GM23338 (cell line): ENCODE measurements at regions not wholly inside any gene's neighbourhood (a gene's known extent, or its start where the extent isn't known, plus 50 kb on each side); places are given as distances from the start of the nearest gene placed in this dataset.

Experiments used
- ATAC-seq: fragments of 200-7000 bp; cut with Tn5 transposase; 3 replicates; pipeline ENCODE4 v1.9.1; 2020
- DNase-seq: peaks from one replicate; pipeline ENCODE4 v3.0.0-alpha.2; 2015; ENCODE audit warnings: low spot score
- H2AFZ ChIP-seq: fragments of 200-600 bp; sonication (generic); 2 replicates; pipeline ENCODE4 v1.8.0; 2016; ENCODE audit warnings: antibody characterized with exemption, mild to moderate bottlenecking, moderate library complexity
- H3F3A ChIP-seq: fragments of 200-600 bp; sonication (generic); replicated peaks from 2 replicates; pipeline ENCODE4 v1.8.0; 2017; ENCODE audit warnings: antibody characterized with exemption, mixed run types, low read depth
- H3K27ac ChIP-seq: fragments of 200-600 bp; sonication (generic); 2 replicates; pipeline ENCODE4 v1.6.1; 2016; ENCODE audit warnings: low read depth
- H3K27me3 ChIP-seq: fragments of 200-600 bp; sonication (generic); 2 replicates; pipeline ENCODE4 v1.8.0; 2016; ENCODE audit warnings: mild to moderate bottlenecking, mixed run types, moderate library complexity; ENCODE audit not compliant: insufficient read depth
- H3K36me3 ChIP-seq: fragments of 200-600 bp; sonication (generic); 2 replicates; pipeline ENCODE4 v1.8.0; 2016; ENCODE audit warnings: mild to moderate bottlenecking; ENCODE audit not compliant: insufficient read depth
- H3K4me1 ChIP-seq: fragments of 200-600 bp; sonication (generic); 2 replicates; pipeline ENCODE4 v1.8.0; 2016; ENCODE audit warnings: mild to moderate bottlenecking, moderate library complexity; ENCODE audit not compliant: insufficient read depth
- H3K4me2 ChIP-seq: fragments of 200-600 bp; sonication (generic); 2 replicates; pipeline ENCODE4 v1.7.1; 2017; ENCODE audit warnings: mixed run types
- H3K4me3 ChIP-seq: fragments of 200-600 bp; sonication (generic); 2 replicates; pipeline ENCODE4 v1.6.1; 2016; ENCODE audit warnings: mixed run types
- H3K79me2 ChIP-seq: fragments of 200-600 bp; sonication (generic); replicated peaks from 2 replicates; pipeline ENCODE4 v1.8.0; 2017; ENCODE audit warnings: mild to moderate bottlenecking; ENCODE audit not compliant: insufficient read depth
- H3K9me2 ChIP-seq: fragments of 200-600 bp; sonication (generic); 2 replicates; pipeline ENCODE4 v1.8.0; 2017; ENCODE audit not compliant: insufficient read depth
- H4K20me1 ChIP-seq: fragments of 200-600 bp; sonication (generic); replicated peaks from 2 replicates; pipeline ENCODE4 v1.8.0; 2017; ENCODE audit warnings: mild to moderate bottlenecking; ENCODE audit not compliant: insufficient read depth
- H3K27ac Mint-ChIP-seq: 2 replicates; pipeline ENCODE4 v1.8.0; 2020; ENCODE audit warnings: inconsistent platforms, mild to moderate bottlenecking, moderate library complexity, mixed read lengths
- H3K27me3 Mint-ChIP-seq: 3 replicates; pipeline ENCODE4 v1.8.0; 2022; ENCODE audit warnings: low read depth, mild to moderate bottlenecking, moderate library complexity, mixed read lengths, inconsistent platforms; ENCODE audit not compliant: insufficient read depth, poor library complexity
- H3K36me3 Mint-ChIP-seq: 3 replicates; pipeline ENCODE4 v1.8.0; 2021; ENCODE audit warnings: low read depth, mild to moderate bottlenecking, inconsistent platforms, moderate library complexity, mixed read lengths
- H3K4me1 Mint-ChIP-seq: 3 replicates; pipeline ENCODE4 v1.8.0; 2020; ENCODE audit warnings: mild to moderate bottlenecking, inconsistent platforms, mixed read lengths
- H3K4me3 Mint-ChIP-seq: 3 replicates; pipeline ENCODE4 v1.8.0; 2021; ENCODE audit warnings: moderate library complexity, mild to moderate bottlenecking, inconsistent platforms, mixed read lengths
- H3K9me3 Mint-ChIP-seq: 3 replicates; pipeline ENCODE4 v1.8.0; 2020; ENCODE audit warnings: moderate library complexity, mild to moderate bottlenecking, inconsistent platforms, mixed read lengths
- CREB1 ChIP-seq: fragments of 250-450 bp; sonication (Bioruptor Pico); IDR thresholded peaks from 2 replicates; pipeline ENCODE4 v1.5.0; 2020; ENCODE audit warnings: low read depth, mild to moderate bottlenecking, moderate library complexity
- CTCF ChIP-seq, 2 experiments: fragments of 200-600 bp in 1 of 2; sonication (generic) in 1 of 2; conservative IDR thresholded peaks; 2 replicates each; pipeline versions ENCODE4 v1.5.1 to v1.6.1; 2016 to 2017; ENCODE audit warnings: antibody characterized with exemption in 2 of 2, low read depth in 2 of 2, mild to moderate bottlenecking in 2 of 2, moderate library complexity in 1 of 2
- ETS1 ChIP-seq: IDR thresholded peaks from 2 replicates; pipeline ENCODE4 v1.6.1; 2016; ENCODE audit warnings: antibody characterized with exemption
- EZH2 ChIP-seq: fragments of 200-600 bp; sonication (generic); IDR thresholded peaks from one replicate; pipeline ENCODE4 v1.8.0; 2017; ENCODE audit warnings: antibody characterized with exemption, mild to moderate bottlenecking, low read depth; ENCODE audit not compliant: unreplicated experiment
- EZH2phosphoT487 ChIP-seq: fragments of 200-600 bp; sonication (generic); IDR thresholded peaks from one replicate; pipeline ENCODE4 v1.8.1; 2018; ENCODE audit warnings: antibody characterized with exemption; ENCODE audit not compliant: unreplicated experiment
- JUNB ChIP-seq: IDR thresholded peaks from one replicate; pipeline ENCODE4 v1.6.1; 2016; ENCODE audit warnings: antibody characterized with exemption; ENCODE audit not compliant: unreplicated experiment
- NANOG ChIP-seq: IDR thresholded peaks from 2 replicates; pipeline ENCODE4 v1.6.1; 2016; ENCODE audit warnings: antibody characterized with exemption, borderline replicate concordance
- POLR2AphosphoS5 ChIP-seq: IDR thresholded peaks from 2 replicates; pipeline ENCODE4 v1.6.1; 2016; ENCODE audit warnings: antibody characterized with exemption, low read depth
- REST ChIP-seq: IDR thresholded peaks from one replicate; pipeline ENCODE4 v1.6.1; 2018; ENCODE audit warnings: antibody characterized with exemption; ENCODE audit not compliant: unreplicated experiment
- STAT1 ChIP-seq: IDR thresholded peaks from one replicate; pipeline ENCODE4 v1.6.1; 2016; ENCODE audit warnings: antibody characterized with exemption; ENCODE audit not compliant: unreplicated experiment
- ZNF114 ChIP-seq: fragments of 250-450 bp; sonication (Bioruptor Pico); IDR thresholded peaks from 2 replicates; pipeline ENCODE4 v1.5.0; 2020; ENCODE audit warnings: mild to moderate bottlenecking, moderate library complexity
- ZNF331 ChIP-seq: fragments of 250-450 bp; sonication (Bioruptor Pico); IDR thresholded peaks from 2 replicates; pipeline ENCODE4 v1.5.0; 2020; ENCODE audit warnings: low read depth, mild to moderate bottlenecking, moderate library complexity
- ZNF462 ChIP-seq: fragments of 250-450 bp; sonication (Bioruptor Pico); IDR thresholded peaks from 2 replicates; pipeline ENCODE4 v1.5.0; 2020; ENCODE audit warnings: mild to moderate bottlenecking, moderate library complexity

- DNase-seq (no peak), ATAC-seq (no peak)
- peaks cover 2% of the 10 kb centered on the region for H3K27me3 Mint-ChIP-seq
- Histone ChIP-seq H4K20me1 (no peaks in the 10 kb centered on the region), H3K27me3 (no peaks in the 10 kb centered on the region), H3K4me3 (no peak overlapping the region), H3F3A (no peaks in the 10 kb centered on the region), H2AFZ (peak overlapping the region; percentile 15; the same call in 1 of the 2 replicates), H3K4me2 (no peak overlapping the region), H3K36me3 (no peaks in the 10 kb centered on the region), H3K79me2 (no peaks in the 10 kb centered on the region), H3K27ac (no peak overlapping the region), H3K4me1 (0 out of 2 replicates have a peak, but pooled peaks cover 6% of the 10 kb centered on the region), H3K9me2 (no peaks in the 10 kb centered on the region)
- TF ChIP-seq STAT1: no peak
- TF ChIP-seq JUNB: no peak
- TF ChIP-seq REST: no peak
- no peak for TF ChIP-seq CTCF (conservative IDR thresholded peaks at IDR 0.05; ENCODE audit: low read depth in 2 of 2)
- TF ChIP-seq ZNF462: no peak
- TF ChIP-seq CREB1 (CRISPR knock-in tag): no peak
- TF ChIP-seq POLR2AphosphoS5: no peak
- no peak for TF ChIP-seq NANOG
- no peak for TF ChIP-seq ZNF331 (CRISPR knock-in tag)
- TF ChIP-seq ETS1: no peak
- no peak for TF ChIP-seq ZNF114 (CRISPR knock-in tag)
- no peak for TF ChIP-seq EZH2
- TF ChIP-seq EZH2phosphoT487: no peak
- H3K36me3 Mint-ChIP-seq: peaks cover 22% of the 10 kb centered on the region
- H3K9me3 Mint-ChIP-seq: peaks cover 29% of the 10 kb centered on the region
- H3K4me3 Mint-ChIP-seq: no peak overlapping the region
- H3K27ac Mint-ChIP-seq: no peak overlapping the region
- peaks cover 8% of the 10 kb centered on the region for H3K4me1 Mint-ChIP-seq
Measured at GRCh38 chr10:53107711-53108110, 335.1 kb upstream of the MBL2 start.
